Esophagus (tissue), 2 donors: ENCODE measurements at regions not wholly inside any gene's neighbourhood (a gene's known extent, or its start where the extent isn't known, plus 50 kb on each side); places are given as distances from the start of the nearest gene placed in this dataset.

Experiments
- H3K27ac ChIP-seq, 2 donors: one replicate each; pipeline ENCODE4 v1.5.1; 2013; ENCODE audit warnings: low read depth in 2 of 2, mild to moderate bottlenecking in 2 of 2, inconsistent platforms in 1 of 2, low read length in 1 of 2, moderate library complexity in 1 of 2
- H3K27me3 ChIP-seq, 2 donors: one replicate each; pipeline ENCODE4 v1.6.1; 2013; ENCODE audit warnings: low read length in 2 of 2, control low read depth in 1 of 2, mild to moderate bottlenecking in 1 of 2; ENCODE audit not compliant: insufficient read depth in 2 of 2, control insufficient read depth in 1 of 2
- H3K36me3 ChIP-seq, 2 donors: one replicate each; pipeline ENCODE4 v1.6.1; 2013; ENCODE audit warnings: low read length in 1 of 2; ENCODE audit not compliant: control insufficient read depth in 2 of 2, insufficient read depth in 2 of 2
- H3K4me1 ChIP-seq, 2 donors: one replicate each; pipeline ENCODE4 v1.6.1; 2013; ENCODE audit warnings: low read length in 1 of 2; ENCODE audit not compliant: control insufficient read depth in 2 of 2, insufficient read depth in 2 of 2
- H3K4me3 ChIP-seq, 2 donors: one replicate each; pipeline ENCODE4 v1.5.1; 2013; ENCODE audit warnings: low read length in 2 of 2, mild to moderate bottlenecking in 2 of 2, low read depth in 1 of 2, moderate library complexity in 1 of 2
- H3K9me3 ChIP-seq, 2 donors: one replicate each; pipeline ENCODE4 v1.6.1; 2013; ENCODE audit warnings: mild to moderate bottlenecking in 2 of 2, low read depth in 1 of 2, low read length in 1 of 2, moderate library complexity in 1 of 2; ENCODE audit not compliant: control insufficient read depth in 2 of 2, insufficient read depth in 1 of 2
- WGBS, 2 donors: extraction: QIAGEN DNeasy Blood & Tissue Kit; methylation state at CpG; one replicate each; pipeline ENCODE4 v1.1.7; 2013; 5-methylcytosine and 5-hydroxymethylcytosine counted together
- donor health status: healthy with polysubstance abuse.
- donor health status: Bipolar disorder and iron deficiency.

DNA sequence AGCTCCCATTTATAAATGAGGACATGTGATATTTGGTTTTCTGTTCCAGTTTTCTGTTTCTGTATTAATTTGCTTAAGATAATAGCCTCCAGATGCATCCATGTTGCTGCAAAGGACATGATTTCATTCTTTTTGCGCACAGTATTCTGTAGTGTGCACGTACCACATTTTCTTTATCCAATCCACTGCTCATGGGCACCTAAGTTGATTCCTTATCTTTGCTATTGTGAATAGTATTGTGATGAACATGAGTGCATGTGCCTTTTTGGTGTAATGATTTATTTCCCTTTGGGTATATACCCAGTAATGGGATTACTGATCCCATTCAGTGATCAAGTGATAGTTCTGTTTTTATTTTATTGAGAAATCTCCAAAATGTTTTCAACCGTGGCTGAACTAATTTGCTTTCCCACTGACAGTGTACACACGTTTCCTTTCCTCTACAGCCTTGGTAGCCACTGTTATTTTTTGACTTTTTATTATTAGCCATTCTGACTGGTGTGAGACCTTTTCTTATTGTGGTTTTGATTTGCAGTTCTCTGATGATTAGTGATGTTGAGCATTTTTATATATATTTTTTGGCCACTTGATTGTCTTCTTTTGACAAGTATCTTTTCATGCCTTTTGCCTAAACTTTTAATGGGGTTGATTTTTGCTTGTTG, 226.0 kb upstream of the ANO3 start:
- WGBS, 2 donors: 68 to 71% methylated on average over 4 of the region's 4 CpGs
- Histone ChIP-seq H3K4me3 (no peak overlapping the region), H3K27me3 (no peaks in the 10 kb centered on the region), H3K4me1 (no peaks in the 10 kb centered on the region), H3K36me3 (no peaks in the 10 kb centered on the region), H3K27ac (no peak overlapping the region), H3K9me3 (no peaks in the 10 kb centered on the region)

DNA sequence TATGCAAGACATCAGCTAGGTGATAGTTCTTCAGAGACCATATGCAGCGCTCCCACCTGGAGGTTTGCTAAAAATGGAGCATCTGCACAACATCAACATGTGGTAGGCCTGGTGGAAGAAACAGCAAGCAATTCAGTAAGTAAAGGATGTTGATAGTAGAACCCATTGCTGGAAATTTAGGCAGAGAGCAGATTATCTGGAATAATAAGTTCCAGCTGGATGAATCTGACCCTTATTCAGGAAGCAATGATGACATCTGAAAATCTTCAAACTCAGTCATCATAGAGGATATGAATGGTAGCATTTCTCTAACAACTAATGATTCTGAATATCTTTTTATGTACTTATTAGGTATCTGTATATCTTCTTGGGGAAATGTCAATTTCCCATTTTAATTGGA, 225.2 kb upstream of the ANO3 start:
- Histone ChIP-seq H3K4me3 (no peak overlapping the region), H3K9me3 (no peaks in the 10 kb centered on the region), H3K4me1 (no peaks in the 10 kb centered on the region), H3K36me3 (no peaks in the 10 kb centered on the region), H3K27ac (no peak overlapping the region), H3K27me3 (no peaks in the 10 kb centered on the region)
- WGBS, 2 donors: 67 to 68% methylated on average over 1 of the region's 1 CpG

- H3K36me3 ChIP-seq: no peaks in the 10 kb centered on the region
- no peaks in the 10 kb centered on the region for H3K9me3 ChIP-seq
- H3K27me3 ChIP-seq: no peaks in the 10 kb centered on the region
- H3K27ac ChIP-seq: no peak overlapping the region
- no peak overlapping the region for H3K4me3 ChIP-seq
- H3K4me1 ChIP-seq: no peaks in the 10 kb centered on the region
- 53 to 54% methylated on average over 2 of the region's 2 CpGs for WGBS, 2 donors
Measured at GRCh38 chr11:26109658-26110368, 222.1 kb upstream of the ANO3 start.

DNA sequence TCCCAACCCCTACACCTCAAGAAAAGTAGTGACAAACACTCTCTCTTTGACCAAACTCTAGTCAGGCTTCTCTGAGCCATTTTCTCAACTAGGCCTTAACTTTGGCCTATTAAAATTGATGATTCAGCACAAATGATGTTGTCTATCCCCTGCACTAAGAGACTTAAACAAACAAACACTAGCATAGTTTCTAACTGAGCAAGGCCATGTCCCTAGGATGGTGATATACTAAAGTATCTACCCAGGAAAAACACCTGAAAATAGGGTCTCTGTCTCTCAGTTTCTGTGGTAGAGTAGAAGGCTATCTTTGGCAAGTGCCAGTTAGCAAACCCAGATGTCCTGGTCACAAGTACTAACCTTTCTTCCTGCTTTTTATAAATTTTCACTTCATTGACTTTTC, 219.7 kb upstream of the ANO3 start:
- Histone ChIP-seq H3K4me3 (no peak overlapping the region), H3K4me1 (no peaks in the 10 kb centered on the region), H3K36me3 (no peaks in the 10 kb centered on the region), H3K9me3 (no peaks in the 10 kb centered on the region), H3K27ac (no peak overlapping the region), H3K27me3 (no peaks in the 10 kb centered on the region)

DNA sequence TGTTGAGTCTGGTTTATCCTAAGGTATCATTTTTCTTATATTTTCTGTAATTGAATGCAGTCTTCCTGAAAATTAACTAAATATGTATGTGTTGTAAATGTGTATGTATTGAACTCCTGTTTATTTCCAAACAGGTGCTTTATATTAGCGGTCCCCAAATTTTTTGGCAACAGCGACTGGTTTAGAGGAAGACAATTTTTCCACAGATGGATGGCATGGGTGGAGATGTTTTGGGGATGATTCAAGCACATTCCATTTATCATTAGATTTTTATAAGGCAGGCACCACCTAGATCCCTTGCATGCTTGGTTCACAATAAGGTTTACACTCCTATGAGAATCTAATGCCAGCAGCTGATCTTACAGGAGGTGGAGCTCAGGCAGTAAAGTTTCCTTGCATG, 210.5 kb upstream of the ANO3 start:
- H3K27me3 ChIP-seq: no peaks in the 10 kb centered on the region
- no peak overlapping the region for H3K4me3 ChIP-seq
- no peak overlapping the region for H3K27ac ChIP-seq
- no peaks in the 10 kb centered on the region for H3K4me1 ChIP-seq
- 95 to 96% methylated on average over 2 of the region's 2 CpGs for WGBS, 2 donors
- no peaks in the 10 kb centered on the region for H3K36me3 ChIP-seq
- H3K9me3 ChIP-seq: no peaks in the 10 kb centered on the region

GRCh38 chr11:26126741-26127140, 205.2 kb upstream of the ANO3 start:
- peaks cover 0 to 2% of the 10 kb centered on the region in 2 donors for H3K9me3 ChIP-seq
- no peaks in the 10 kb centered on the region for H3K36me3 ChIP-seq
- H3K4me3 ChIP-seq: no peak overlapping the region
- H3K27ac ChIP-seq: no peak overlapping the region
- H3K4me1 ChIP-seq: no peaks in the 10 kb centered on the region
- no peaks in the 10 kb centered on the region for H3K27me3 ChIP-seq

DNA sequence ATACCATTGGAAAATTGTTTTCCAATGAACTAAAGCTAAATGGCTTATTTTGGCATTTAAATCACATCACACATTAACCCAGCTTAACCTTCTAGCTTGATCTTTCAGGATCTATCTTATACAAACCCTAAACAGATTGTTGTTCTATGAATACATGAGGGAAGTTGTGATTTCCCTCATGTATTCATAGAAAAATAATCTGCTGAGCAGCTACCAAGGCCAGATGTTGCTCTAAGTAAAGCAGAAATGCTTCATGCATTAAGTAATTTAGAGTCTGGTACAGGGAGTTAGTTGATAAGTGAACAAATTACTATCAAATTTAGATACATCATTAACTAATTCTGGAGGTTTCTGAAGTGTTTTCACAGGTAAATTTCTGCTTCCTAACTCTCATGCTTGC, 204.6 kb upstream of the ANO3 start:
- H3K27me3 ChIP-seq: no peaks in the 10 kb centered on the region
- no peak overlapping the region for H3K27ac ChIP-seq
- no peak overlapping the region for H3K4me3 ChIP-seq
- no peaks in the 10 kb centered on the region for H3K36me3 ChIP-seq
- H3K4me1 ChIP-seq: no peaks in the 10 kb centered on the region
- peaks cover 0 to 2% of the 10 kb centered on the region in 2 donors for H3K9me3 ChIP-seq

DNA sequence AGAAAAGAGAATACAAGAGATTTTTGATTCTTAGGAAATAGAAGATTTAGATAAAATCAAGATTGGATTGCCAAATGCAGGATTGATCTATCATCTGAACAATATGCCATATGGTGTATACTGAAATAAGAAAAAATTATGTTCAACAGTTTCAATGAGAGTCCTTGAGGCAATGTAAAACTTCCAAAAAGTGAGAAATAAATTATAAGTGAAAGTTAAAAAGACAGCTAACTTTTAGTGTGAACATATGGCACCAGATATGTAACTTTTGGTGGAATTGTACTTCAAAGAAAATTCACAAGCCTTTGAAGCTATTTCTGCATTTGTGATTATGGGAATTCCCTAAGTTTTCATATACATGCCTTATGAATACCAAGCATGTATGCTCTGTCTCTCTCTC, 200.5 kb upstream of the ANO3 start:
- H3K4me1 ChIP-seq: no peaks in the 10 kb centered on the region
- no peaks in the 10 kb centered on the region for H3K36me3 ChIP-seq
- no peak overlapping the region for H3K27ac ChIP-seq
- no peak overlapping the region for H3K4me3 ChIP-seq
- peaks cover 0 to 2% of the 10 kb centered on the region in 2 donors for H3K9me3 ChIP-seq
- no peaks in the 10 kb centered on the region for H3K27me3 ChIP-seq

- Histone ChIP-seq H3K27ac (no peak overlapping the region), H3K4me1 (no peaks in the 10 kb centered on the region), H3K4me3 (no peak overlapping the region), H3K36me3 (no peaks in the 10 kb centered on the region), H3K27me3 (no peaks in the 10 kb centered on the region), H3K9me3 (no peaks in the 10 kb centered on the region)
- 66 to 85% methylated on average over 1 of the region's 1 CpG for WGBS, 2 donors
Measured at GRCh38 chr11:26134053-26134452, 197.9 kb upstream of the ANO3 start.
